HL-60 (cell line): ENCODE measurements at regions not wholly inside any gene's neighbourhood (a gene's known extent, or its start where the extent isn't known, plus 50 kb on each side); places are given as distances from the start of the nearest gene placed in this dataset.

Experiments
- CTCF ChIP-seq: IDR thresholded peaks from one replicate; pipeline ENCODE4 v1.5.1; 2011; ENCODE audit warnings: low read length, control low read depth, inconsistent platforms; ENCODE audit not compliant: insufficient read depth
- POLR2AphosphoS5 ChIP-seq: IDR thresholded peaks from 2 replicates; pipeline ENCODE4 v1.6.1; 2012; ENCODE audit warnings: low read depth
- REST ChIP-seq: IDR thresholded peaks from 2 replicates; pipeline ENCODE4 v1.6.1; 2012; ENCODE audit warnings: low read depth; ENCODE audit not compliant: insufficient replicate concordance

- no peak for TF ChIP-seq CTCF
- no peak for TF ChIP-seq POLR2AphosphoS5
- no peak for TF ChIP-seq REST
Observed at GRCh38 chr6:132244744-132245143, 156.5 kb downstream of the MOXD1 start.
